HCT116 (cell line): ENCODE measurements at regions not wholly inside any gene's neighbourhood (a gene's known extent, or its start where the extent isn't known, plus 50 kb on each side); places are given as distances from the start of the nearest gene placed in this dataset.

Source experiments
- ATAC-seq: fragments of 200-7000 bp; cut with Tn5 transposase; 2 replicates; pipeline ENCODE4 v1.9.1; 2020; ENCODE audit warnings: mild to moderate bottlenecking, moderate library complexity
- BruUV-seq: library from RNA; stranded (reverse); fragments of 400-500 nt; replicated peaks from 2 replicates; lab custom pipeline; 2021; lab: Mats Ljungman, UMichigan
- CTCF ChIA-PET: fragments of 300-600 bp; sonication (Branson Sonifier 250); formaldehyde crosslinking; loops from one replicate; lab custom pipeline; 2021; ENCODE audit warnings: antibody characterized with exemption; lab: Charles Lee
- POLR2A ChIA-PET: fragments of 300-600, 350-600 bp; sonication (Branson Sonifier 250); formaldehyde crosslinking; loops from one replicate; lab custom pipeline; 2021; ENCODE audit warnings: antibody characterized with exemption; lab: Charles Lee
- RAD21 ChIA-PET, 2 experiments: fragments of 300-600 bp; sonication (Branson Sonifier 250); formaldehyde crosslinking; loops; one replicate each; lab custom pipeline; 2023; ENCODE audit warnings: low total read pairs in 2 of 2; ENCODE audit not compliant: uncharacterized antibody in 2 of 2, unreplicated experiment in 2 of 2, low non-redundant PET in 1 of 2; lab: Charles Lee
- DNase-seq: peaks from one replicate; pipeline ENCODE4 v3.0.0-alpha.2; 2010; ENCODE audit warnings: low read depth, low spot score
- H2AFZ ChIP-seq: fragments of 200-600 bp; shearing (Covaris generic), sonication (generic); 2 replicates; pipeline ENCODE4 v1.6.1; 2017; ENCODE audit warnings: low read depth, mixed run types, mixed read lengths, antibody characterized with exemption, low read length; ENCODE audit not compliant: poor library complexity, severe bottlenecking
- H3K27ac ChIP-seq: 2 replicates; pipeline ENCODE4 v1.5.1; 2012; ENCODE audit warnings: low read depth, low read length
- H3K27me3 ChIP-seq: fragments of 200-600 bp; sonication (generic); 2 replicates; pipeline ENCODE4 v1.6.1; 2016; ENCODE audit warnings: mixed run types, low read length, mixed read lengths; ENCODE audit not compliant: insufficient read depth
- H3K36me3 ChIP-seq, 2 experiments: fragments of 200-500 bp in 1 of 2; fragments of 200-600 bp in 1 of 2; sonication (Bioruptor generic) in 1 of 2; sonication (generic) in 1 of 2; 2 replicates each; pipeline versions ENCODE4 v1.5.1 to v1.6.1; 2014 to 2016; ENCODE audit warnings: low read length in 2 of 2, inconsistent platforms in 1 of 2, mixed read lengths in 1 of 2, mixed run types in 1 of 2; ENCODE audit not compliant: insufficient read depth in 2 of 2, control insufficient read depth in 1 of 2
- H3K4me1 ChIP-seq, 2 experiments: fragments of 200-600 bp in 1 of 2; sonication (generic) in 1 of 2; 2 replicates each; pipeline versions ENCODE4 v1.5.1 to v1.6.1; 2012 to 2017; ENCODE audit warnings: low read length in 2 of 2, inconsistent platforms in 1 of 2, mild to moderate bottlenecking in 1 of 2, mixed read lengths in 1 of 2, mixed run types in 1 of 2, moderate library complexity in 1 of 2; ENCODE audit not compliant: insufficient read depth in 2 of 2, control insufficient read depth in 1 of 2
- H3K4me2 ChIP-seq: fragments of 200-600 bp; sonication (generic); 2 replicates; pipeline ENCODE4 v1.6.1; 2017; ENCODE audit warnings: mixed run types, low read length, mixed read lengths
- H3K4me3 ChIP-seq, 2 experiments: fragments of 200-600 bp in 1 of 2; sonication (generic) in 1 of 2; replicated peaks in 1 of 2; 2 replicates each; pipeline ENCODE4 v1.5.1; 2011 to 2016; ENCODE audit warnings: low read length in 2 of 2, control low read depth in 1 of 2, low read depth in 1 of 2, mild to moderate bottlenecking in 1 of 2, mixed read lengths in 1 of 2, mixed run types in 1 of 2
- H3K79me2 ChIP-seq: fragments of 200-600 bp; sonication (generic); 2 replicates; pipeline ENCODE4 v1.6.1; 2017; ENCODE audit warnings: mild to moderate bottlenecking, mixed run types, low read length, moderate library complexity, mixed read lengths; ENCODE audit not compliant: insufficient read depth
- H3K9ac ChIP-seq: fragments of 200-600 bp; sonication (generic); 2 replicates; pipeline ENCODE4 v1.6.1; 2016; ENCODE audit warnings: low read length, mixed read lengths
- H3K9me2 ChIP-seq: fragments of 200-600 bp; sonication (generic), shearing (Covaris generic); 2 replicates; pipeline ENCODE4 v1.6.1; 2017; ENCODE audit warnings: mixed run types, mild to moderate bottlenecking, moderate library complexity; ENCODE audit not compliant: insufficient read depth
- H3K9me3 ChIP-seq, 2 experiments: fragments of 200-500 bp in 1 of 2; fragments of 200-600 bp in 1 of 2; sonication (Bioruptor generic) in 1 of 2; sonication (generic) in 1 of 2; 2 replicates each; pipeline ENCODE4 v1.6.1; 2014 to 2017; ENCODE audit warnings: low read length in 2 of 2, mixed read lengths in 2 of 2, inconsistent platforms in 1 of 2, low read depth in 1 of 2, mild to moderate bottlenecking in 1 of 2, mixed run types in 1 of 2, moderate library complexity in 1 of 2; ENCODE audit not compliant: control insufficient read depth in 1 of 2, insufficient read depth in 1 of 2
- H4K20me1 ChIP-seq: fragments of 200-600 bp; sonication (generic), shearing (Covaris generic); 2 replicates; pipeline ENCODE4 v1.6.1; 2017; ENCODE audit warnings: mixed run types, mild to moderate bottlenecking, moderate library complexity; ENCODE audit not compliant: insufficient read depth
- ATF3 ChIP-seq: IDR thresholded peaks from 2 replicates; pipeline ENCODE4 v1.6.1; 2012
- CBX3 ChIP-seq: IDR thresholded peaks from 2 replicates; pipeline ENCODE4 v1.6.1; 2012; ENCODE audit warnings: low read depth
- CTCF ChIP-seq, 3 experiments: fragments of 200-600 bp in 1 of 3; sonication (generic) in 1 of 3; IDR thresholded peaks in 2 of 3; conservative IDR thresholded peaks in 1 of 3; 2 replicates each; pipeline ENCODE4 v1.5.1; 2012 to 2017; ENCODE audit warnings: low read depth in 2 of 3, low read length in 2 of 3, antibody characterized with exemption in 1 of 3, borderline replicate concordance in 1 of 3, control low read depth in 1 of 3, mild to moderate bottlenecking in 1 of 3, mixed read lengths in 1 of 3, mixed run types in 1 of 3, moderate library complexity in 1 of 3; ENCODE audit not compliant: insufficient read depth in 1 of 3
- ELF1 ChIP-seq: IDR thresholded peaks from 2 replicates; pipeline ENCODE4 v1.6.1; 2012; ENCODE audit warnings: low read depth, borderline replicate concordance
- EZH2 ChIP-seq: fragments of 200-600 bp; sonication (generic); IDR thresholded peaks from 2 replicates; pipeline ENCODE4 v1.6.1; 2017; ENCODE audit warnings: antibody characterized with exemption, mixed run types
- FOSL1 ChIP-seq: IDR thresholded peaks from 2 replicates; pipeline ENCODE4 v1.6.1; 2012; ENCODE audit warnings: low read depth
- MAX ChIP-seq: IDR thresholded peaks from 2 replicates; pipeline ENCODE4 v1.6.1; 2012
- POLR2A ChIP-seq: IDR thresholded peaks from 2 replicates; pipeline ENCODE4 v1.7.0; 2011; ENCODE audit warnings: borderline replicate concordance; ENCODE audit not compliant: insufficient read depth, insufficient read length; ENCODE audit errors: extremely low read depth
- REST ChIP-seq: IDR thresholded peaks from 2 replicates; pipeline ENCODE4 v1.6.1; 2012; ENCODE audit warnings: low read depth
- SIN3A ChIP-seq: IDR thresholded peaks from 2 replicates; pipeline ENCODE4 v1.6.1; 2012; ENCODE audit warnings: low read depth
- TCF7L2 ChIP-seq: IDR thresholded peaks from 2 replicates; pipeline ENCODE4 v1.7.0; 2011; ENCODE audit warnings: borderline replicate concordance, inconsistent platforms; ENCODE audit not compliant: insufficient read depth, insufficient read length; ENCODE audit errors: extremely low read depth
- YY1 ChIP-seq: IDR thresholded peaks from 2 replicates; pipeline ENCODE4 v1.6.1; 2011; ENCODE audit warnings: low read length, low read depth, moderate library complexity, mild to moderate bottlenecking; ENCODE audit not compliant: insufficient replicate concordance; ENCODE audit errors: extremely low read depth
- intact Hi-C: fragments of 100-400 bp; cut with micrococcal nuclease; formaldehyde crosslinking; loops from 2 replicates; pipeline ENCODE4 v1.10.0; 2022

- no peak for DNase-seq
- H2AFZ ChIP-seq: no peak overlapping the region
- intact Hi-C loops: no loop called here
- TF ChIP-seq MAX (no peak), FOSL1 (no peak), CBX3 (no peak), CTCF (IDR thresholded peaks at IDR 0.05 in 2 of 3, conservative IDR thresholded peaks at IDR 0.05 in 1 of 3; ENCODE audit: borderline replicate concordance in 1 of 3, insufficient read depth in 1 of 3, low read depth in 2 of 3, low read length in 2 of 3) (no peak), TCF7L2 (no peak), EZH2 (no peak)
- CTCF ChIA-PET: no interaction called here
- H3K4me1 ChIP-seq: no peaks in the 10 kb centered on the region
- ATAC-seq: no peak
- no peaks in the 10 kb centered on the region for H3K79me2 ChIP-seq
- H3K9me2 ChIP-seq: no peaks in the 10 kb centered on the region
- H3K9ac ChIP-seq: no peak overlapping the region
- H3K27me3 ChIP-seq: no peaks in the 10 kb centered on the region
- H3K9me3 ChIP-seq: no peaks in the 10 kb centered on the region
- no TSS peak for BruUV-seq
- RAD21 ChIA-PET: no interaction called here
- POLR2A ChIA-PET: no interaction called here
- no peak overlapping the region for H3K4me3 ChIP-seq
- no peaks in the 10 kb centered on the region for H4K20me1 ChIP-seq
- no peak overlapping the region for H3K27ac ChIP-seq
- no peaks in the 10 kb centered on the region for H3K36me3 ChIP-seq
- no peak overlapping the region for H3K4me2 ChIP-seq
Measured at GRCh38 chr5:39822020-39822419, 397.2 kb upstream of the DAB2 start.

- Histone ChIP-seq H3K36me3 (no peaks in the 10 kb centered on the region), H3K4me1 (no peaks in the 10 kb centered on the region), H3K27me3 (no peaks in the 10 kb centered on the region), H2AFZ (no peak overlapping the region), H3K9ac (no peak overlapping the region), H3K4me3 (no peak overlapping the region), H3K27ac (no peak overlapping the region), H3K4me2 (no peak overlapping the region), H3K9me2 (no peaks in the 10 kb centered on the region), H3K9me3 (no peaks in the 10 kb centered on the region), H4K20me1 (no peaks in the 10 kb centered on the region), H3K79me2 (no peaks in the 10 kb centered on the region)
- intact Hi-C loops: no loop called here
- POLR2A ChIA-PET: no interaction called here
- no peak for DNase-seq
- no TSS peak for BruUV-seq
- no peak for ATAC-seq
- RAD21 ChIA-PET: no interaction called here
- CTCF ChIA-PET: no interaction called here
- TF ChIP-seq ATF3 (no peak), POLR2A (no peak), EZH2 (no peak), ELF1 (no peak), CTCF (IDR thresholded peaks at IDR 0.05 in 2 of 3, conservative IDR thresholded peaks at IDR 0.05 in 1 of 3; ENCODE audit: borderline replicate concordance in 1 of 3, insufficient read depth in 1 of 3, low read depth in 2 of 3, low read length in 2 of 3) (no peak), YY1 (no peak), SIN3A (no peak), REST (no peak)
Measured at GRCh38 chr5:39816866-39817265, 392.1 kb upstream of the DAB2 start.
